SK-MEL-5 (cell line): ENCODE measurements at regions not wholly inside any gene's neighbourhood (a gene's known extent, or its start where the extent isn't known, plus 50 kb on each side); places are given as distances from the start of the nearest gene placed in this dataset.

Source experiments
- DNase-seq: peaks from one replicate; pipeline ENCODE4 v3.0.0-alpha.2; 2016; ENCODE audit warnings: low read depth, low spot score
- in situ Hi-C: cut with HindIII; loops from 2 replicates; pipeline ENCODE4 v1.10.0; 2016; ENCODE audit warnings: low sequenced_read_pairs, high pct_unique_total_duplicates, low pct_unique_long_range_greater_than_20kb

DNA sequence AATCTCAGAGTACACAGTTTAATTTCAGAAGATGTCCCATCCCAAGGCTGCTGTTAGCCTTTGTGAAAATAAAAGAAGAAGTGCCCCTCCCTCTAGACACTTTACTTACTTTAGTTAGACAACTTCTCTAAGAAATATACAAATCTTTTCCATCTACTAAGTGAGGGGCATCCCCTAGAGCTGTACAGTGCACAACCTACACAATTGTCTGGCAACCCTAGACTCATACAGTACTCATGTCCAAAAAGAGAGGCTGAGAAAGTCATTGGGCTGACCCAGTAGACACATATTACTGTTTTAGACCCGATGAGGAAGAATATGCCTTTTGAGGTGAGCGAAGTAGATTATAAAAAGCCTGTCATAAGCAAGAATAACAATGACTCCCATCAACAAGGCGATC lies 297.6 kb downstream of the IDS start:
- no peak for DNase-seq
- in situ Hi-C loops: no loop called here

DNA sequence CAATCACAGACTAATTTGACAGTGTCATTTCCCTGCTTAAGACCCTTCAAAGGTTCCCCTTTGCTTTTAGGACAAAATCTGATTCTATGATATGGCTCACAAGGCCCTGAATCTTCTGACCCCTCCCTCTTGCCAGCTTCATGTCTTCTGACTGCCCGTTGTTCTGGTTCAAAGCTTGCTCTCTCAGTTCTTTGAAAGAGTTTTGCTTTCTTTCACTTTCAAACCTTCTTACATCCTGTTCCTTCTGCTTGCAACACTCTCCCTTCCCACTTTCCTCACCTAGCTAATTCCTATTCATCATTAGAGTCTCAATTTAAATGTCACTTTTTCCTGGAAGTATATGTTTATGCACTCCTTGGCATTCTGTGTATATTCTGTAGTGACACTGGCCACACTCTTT lies 299.2 kb downstream of the IDS start:
- in situ Hi-C loops: no loop called here

DNA sequence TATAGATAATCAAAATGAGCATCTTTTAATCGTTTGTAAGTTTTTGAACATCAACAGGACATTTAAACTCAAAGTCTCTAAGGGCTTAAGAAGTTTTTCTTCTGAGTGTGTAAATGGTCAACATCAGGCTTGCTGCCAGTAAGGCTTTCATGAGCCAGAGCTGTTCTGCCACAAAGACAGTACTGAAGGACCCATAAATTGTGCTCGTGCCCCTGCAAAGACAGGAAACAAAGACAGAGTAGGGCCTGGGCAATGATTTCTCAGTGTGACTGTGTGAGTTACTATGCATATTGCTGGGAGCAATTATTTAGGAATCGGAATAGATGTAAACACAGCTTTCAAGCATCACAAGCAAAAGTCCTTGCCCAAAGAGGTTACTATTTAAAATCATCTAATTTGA lies 300.0 kb downstream of the IDS start:
- no peak for DNase-seq
- in situ Hi-C loops: no loop called here

More for the DNA sequence above, 299.2 kb downstream of the IDS start:
- DNase-seq: no peak

DNA sequence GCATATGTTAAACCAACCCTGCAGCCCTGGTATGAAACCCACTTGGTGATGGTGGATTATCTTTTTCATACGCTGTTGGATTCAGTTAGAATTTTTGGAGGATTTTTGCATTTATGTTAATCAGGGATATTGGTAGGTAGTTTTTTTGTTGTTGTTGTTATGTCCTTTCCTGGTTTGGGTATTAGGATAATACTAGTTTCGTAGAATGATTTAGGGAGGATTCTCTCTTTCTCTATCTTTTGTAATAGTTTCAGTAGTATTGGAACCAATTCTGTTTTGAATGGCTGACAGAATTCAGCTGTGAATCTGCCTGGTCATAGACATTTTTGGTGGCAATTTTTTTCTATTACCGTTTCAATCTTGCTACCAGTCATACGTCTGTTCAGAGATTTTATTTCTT lies 305.4 kb downstream of the IDS start:
- in situ Hi-C loops: no loop called here
- no peak for DNase-seq

DNA sequence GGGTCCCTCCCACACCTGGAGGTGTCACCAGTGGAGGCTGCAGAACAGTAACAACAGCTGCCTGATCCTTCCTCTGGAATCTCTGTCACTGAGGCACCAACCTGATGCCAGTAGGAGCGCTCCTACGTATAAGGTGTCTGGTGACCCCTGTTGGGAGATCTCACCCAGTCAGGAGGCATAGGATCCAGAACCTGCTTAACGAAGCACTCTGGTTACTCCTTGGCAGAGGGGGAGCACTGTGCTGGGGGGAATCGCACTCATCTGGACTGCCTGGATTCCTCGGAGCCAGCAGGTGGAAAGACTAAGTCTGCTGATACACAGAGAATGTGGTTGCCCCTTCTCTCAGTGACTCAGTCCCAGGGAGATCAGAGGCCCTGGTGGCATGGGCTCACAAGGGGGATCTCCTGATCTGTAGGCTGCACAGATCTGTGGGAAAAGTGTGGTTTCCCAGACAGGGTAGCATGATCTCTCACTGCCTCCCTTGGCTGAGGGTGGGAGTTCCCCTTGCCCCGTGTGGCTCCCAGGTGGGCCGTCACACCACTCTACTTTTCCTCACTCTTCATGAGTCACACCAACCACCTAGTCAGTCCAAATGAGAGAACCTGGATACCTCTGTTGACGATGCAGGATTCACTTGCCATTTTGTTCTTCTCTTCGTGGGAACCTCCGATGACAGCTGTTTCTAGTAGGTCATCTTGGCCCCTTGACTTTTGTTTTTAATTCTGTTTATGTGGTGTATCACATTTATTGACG lies 305.9 kb downstream of the IDS start:
- DNase-seq: no peak
- in situ Hi-C loops: no loop called here

DNA sequence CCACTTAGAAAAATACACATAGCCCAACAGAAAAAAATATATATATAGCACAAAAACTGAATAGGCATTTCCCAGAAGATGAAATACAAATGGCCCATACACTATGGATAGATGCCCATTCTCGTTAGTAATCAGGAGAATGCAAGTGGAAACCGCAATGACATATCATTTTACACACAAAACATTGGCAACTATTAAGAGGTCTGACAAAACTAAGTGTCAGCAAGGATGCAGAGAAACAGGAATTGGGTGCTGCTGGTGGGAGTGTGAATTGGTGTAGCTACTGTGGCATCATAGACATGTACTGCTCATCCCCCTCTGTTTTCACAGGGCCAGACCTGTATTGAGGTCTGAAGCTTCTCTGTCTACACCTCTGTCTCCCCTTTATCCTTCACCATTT lies 320.0 kb downstream of the IDS start:
- no peak for DNase-seq
- in situ Hi-C loops: no loop called here

DNA sequence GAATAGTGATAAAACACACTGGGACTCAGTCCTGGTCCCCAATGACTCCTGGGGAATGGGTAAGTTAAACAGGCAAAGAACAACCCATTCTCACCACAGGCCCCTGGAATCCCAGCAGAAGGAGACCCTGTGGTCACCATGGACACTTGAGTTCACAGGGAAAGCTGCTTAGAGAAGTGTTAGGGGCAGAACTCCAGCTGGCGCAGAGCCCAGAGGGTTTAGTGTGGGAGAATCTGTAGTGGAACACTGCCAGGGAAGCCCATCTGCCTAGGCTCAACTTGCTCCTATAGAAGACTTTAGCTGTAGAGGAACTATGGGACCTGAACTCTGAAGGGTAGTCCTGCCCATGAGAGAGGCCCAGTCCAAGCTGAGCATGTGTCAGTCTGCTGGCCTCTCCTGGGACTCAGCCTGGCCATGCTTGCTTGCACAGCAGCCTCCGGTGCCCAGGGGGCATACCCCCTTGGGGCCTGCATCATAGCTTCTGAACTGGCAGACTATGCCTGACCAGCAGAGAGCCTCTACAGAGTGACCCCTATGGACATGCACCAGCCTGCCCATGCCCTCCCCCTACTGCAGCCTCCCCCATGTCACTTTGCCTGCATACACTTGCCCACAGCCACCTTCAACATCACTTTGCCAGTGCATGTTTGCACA lies 343.5 kb downstream of the IDS start:
- DNase-seq: no peak
- in situ Hi-C loops: no loop called here

DNA sequence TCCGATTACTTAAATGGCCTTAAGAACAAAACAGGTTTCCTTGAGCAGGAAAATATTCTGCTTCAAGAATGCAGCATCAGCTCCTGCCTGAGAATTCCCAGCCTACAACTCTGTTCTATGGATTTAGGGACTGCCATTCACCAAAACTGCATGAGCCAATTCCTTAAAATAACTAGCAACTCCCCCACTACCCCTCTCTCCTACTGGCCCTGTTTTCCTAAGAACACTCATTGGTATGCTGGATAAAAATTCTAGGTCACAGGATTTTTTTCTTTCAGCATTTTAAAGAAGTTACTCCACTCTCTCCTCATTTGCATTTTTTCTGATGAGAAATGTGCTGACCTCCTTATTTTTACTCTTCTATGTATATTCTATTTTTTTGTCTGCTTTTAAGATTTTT lies 347.1 kb downstream of the IDS start:
- in situ Hi-C loops: no loop called here
- no peak for DNase-seq

DNA sequence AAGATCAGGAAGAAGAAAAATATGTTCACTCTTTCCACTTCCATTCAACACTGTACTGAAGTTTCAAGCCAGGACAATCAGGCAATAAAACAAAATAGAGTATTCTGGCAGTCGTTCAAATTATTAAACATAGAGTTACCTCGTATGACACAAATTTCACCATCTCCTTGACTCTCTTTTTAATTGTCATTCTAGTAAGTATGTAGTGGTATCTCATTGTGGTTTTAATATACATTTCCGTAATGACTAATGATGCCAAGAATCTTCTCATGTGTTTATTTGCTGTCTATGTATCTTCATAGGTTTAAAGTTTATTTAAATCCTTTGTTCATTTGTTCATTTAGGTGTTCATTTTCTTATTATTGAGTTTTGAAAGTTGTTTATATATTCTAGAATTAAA lies 352.2 kb downstream of the IDS start:
- no peak for DNase-seq
- in situ Hi-C loops: no loop called here

DNA sequence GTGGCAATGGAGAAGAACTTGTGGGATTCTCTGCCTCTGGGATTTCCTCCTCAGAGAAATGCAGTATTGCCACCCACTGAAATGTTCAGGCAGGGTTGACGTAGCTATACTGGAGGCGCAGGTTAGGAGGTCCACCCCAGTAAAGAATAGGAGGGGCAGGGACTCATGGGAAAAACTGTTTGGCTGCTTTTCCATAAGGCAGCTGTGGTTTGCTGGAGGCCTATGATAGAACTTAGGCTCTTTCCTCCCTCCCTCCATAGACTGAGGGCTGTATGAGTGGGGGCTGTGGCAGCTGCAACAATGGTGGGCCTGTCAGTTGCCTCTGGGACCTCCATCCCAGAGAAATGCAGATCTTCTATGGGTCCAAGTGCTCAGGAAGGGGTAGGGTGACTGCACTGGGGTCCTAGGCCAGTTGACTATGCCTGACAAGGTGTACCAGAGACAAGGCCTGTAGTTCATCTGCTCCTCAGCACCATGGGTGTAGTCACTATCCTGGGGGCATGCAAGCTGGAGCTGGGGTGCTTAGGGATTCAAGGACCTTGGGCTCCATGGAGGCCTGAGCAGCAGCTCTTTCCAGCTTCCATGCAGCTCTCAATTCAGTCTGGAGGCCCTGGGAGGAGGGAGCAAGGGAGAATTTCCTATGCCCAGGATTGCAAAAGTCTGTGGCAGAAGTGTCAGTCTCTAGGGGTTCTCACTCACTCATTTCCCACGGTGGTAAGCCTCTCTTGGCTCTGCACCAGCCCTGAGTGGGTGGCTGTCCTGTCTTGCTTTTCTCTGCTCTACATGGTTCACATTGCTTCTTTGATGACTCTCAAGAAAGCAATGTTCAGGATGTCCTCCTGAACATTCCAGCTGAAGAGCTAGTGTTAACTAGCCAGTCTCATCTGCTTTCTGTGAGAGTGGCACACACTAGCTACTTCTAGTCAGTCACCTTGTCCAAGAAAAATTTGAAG lies 353.0 kb downstream of the IDS start:
- in situ Hi-C loops: no loop called here
- no peak for DNase-seq

DNA sequence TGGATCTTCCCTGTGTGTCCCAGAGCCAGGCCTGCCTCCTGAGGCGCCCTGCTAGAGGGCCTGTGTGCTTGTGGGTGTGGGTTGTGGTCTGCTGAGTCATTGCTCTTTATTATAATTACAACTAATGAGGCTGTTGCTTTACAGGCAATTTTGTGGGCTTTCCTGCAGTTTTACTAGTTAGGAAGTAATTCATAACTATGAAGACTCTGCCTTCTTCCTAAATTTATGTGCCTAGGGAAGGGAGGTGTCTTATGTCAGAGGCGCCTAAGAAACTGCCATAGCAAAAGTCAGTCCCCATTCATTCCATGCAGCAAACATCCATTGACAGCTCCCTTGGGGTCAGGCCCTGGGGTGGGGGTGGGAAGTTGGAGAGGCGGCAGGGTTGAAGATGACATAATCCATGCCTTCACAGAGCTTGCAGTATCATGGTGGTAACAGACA lies 359.2 kb downstream of the IDS start:
- in situ Hi-C loops: no loop called here

DNA sequence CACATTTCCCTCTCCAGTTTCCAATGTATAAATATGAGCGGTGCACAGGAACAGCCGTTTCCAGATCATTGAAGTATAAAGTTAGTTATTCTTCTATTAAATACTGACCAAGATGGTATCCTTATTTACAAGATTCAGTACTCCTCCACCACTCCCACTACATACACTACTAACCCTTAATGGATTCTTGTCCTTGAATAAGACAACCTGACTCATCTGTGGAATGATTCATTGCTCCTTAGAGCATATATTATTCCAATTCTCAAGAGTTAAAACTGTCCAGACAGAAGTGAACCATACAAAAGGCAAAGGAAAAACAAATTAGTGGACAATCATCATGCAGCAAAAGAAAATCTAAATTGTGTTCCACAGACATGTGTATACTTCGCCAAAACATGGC lies 373.3 kb downstream of the IDS start:
- in situ Hi-C loops: no loop called here
- DNase-seq: no peak

More for the DNA sequence above, 359.2 kb downstream of the IDS start:
- no peak for DNase-seq

DNA sequence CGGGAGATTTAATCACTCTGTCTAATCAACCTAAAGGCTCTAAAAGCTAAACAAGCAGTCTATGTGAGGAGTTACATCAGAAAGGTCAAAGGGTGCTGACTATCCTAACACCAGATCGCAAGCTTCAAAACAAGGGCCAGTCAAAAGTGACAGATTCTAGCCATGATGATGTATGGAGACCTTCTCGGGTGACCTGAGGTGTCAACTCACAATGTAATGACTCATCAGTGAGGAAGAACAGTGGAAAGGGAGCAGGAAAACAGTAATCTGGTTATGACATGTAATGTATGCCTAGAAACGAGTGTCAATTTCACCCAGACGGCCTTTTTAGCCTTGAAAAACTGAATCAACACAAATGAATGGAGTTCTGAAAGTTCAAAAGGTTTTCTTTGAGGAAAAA lies 375.3 kb downstream of the IDS start:
- in situ Hi-C loops: no loop called here

DNA sequence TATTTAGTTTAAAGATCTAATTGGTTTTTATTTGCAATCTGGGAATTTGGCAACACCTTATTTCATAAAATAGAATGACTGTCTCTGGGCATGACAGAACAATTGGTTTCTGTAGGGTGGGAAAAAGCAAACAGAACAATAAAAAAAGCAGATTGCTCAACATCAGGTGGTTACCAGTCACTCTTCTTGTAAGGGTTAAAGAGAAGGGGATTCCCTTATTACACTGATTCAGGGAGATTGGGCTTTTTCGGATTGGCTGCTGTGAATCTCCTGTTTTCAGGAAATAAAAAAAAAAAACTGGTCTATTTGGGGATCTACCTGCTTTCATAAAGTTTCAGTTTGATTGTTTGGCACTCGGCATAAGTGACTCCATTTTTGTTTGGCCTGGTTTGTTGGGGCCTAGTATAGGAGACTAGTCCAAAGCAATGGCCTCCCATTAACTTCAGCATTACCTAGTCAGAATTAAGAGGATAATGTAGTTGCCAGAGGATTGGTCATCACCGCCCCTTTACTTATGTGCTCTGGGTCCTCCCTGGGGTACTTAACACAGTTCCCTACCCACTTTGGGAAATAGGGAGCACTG lies 380.5 kb downstream of the IDS start:
- no peak for DNase-seq
- in situ Hi-C loops: no loop called here

More for the DNA sequence above, 375.3 kb downstream of the IDS start:
- DNase-seq: no peak

DNA sequence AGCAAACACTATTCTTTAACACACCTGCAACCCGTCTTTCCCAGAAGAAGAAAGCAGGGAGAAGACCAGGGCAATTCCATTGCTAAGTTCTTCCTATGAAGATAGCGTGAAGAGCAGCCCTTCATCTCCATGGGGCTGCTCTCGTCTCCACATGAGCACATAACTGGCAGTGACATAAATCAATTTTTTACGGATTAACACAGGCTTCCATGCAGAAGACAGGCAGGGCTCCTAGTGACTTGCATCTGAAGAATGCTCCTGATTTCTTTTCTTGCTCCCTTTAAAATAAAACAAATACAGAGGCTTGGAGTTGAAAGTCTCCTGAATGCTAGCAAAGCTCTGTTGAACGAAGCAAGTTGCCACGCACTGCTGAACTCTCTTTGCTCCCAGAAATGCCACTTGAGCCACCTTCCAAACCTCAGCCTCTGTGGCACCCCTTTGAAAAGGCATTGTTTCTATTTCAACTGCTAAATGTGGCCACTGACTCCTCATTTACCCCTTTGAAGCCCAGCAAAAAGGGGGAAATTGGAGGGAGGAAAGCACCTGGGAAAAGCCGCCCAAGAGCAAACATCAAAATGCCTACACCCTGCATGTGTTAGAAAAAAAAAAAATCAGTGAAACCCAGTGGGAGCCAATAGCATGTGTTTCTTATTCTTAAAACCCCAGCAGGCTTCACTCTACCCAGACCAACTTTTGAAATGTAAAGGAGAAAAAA lies 383.7 kb downstream of the IDS start:
- no peak for DNase-seq
- in situ Hi-C loops: no loop called here

DNA sequence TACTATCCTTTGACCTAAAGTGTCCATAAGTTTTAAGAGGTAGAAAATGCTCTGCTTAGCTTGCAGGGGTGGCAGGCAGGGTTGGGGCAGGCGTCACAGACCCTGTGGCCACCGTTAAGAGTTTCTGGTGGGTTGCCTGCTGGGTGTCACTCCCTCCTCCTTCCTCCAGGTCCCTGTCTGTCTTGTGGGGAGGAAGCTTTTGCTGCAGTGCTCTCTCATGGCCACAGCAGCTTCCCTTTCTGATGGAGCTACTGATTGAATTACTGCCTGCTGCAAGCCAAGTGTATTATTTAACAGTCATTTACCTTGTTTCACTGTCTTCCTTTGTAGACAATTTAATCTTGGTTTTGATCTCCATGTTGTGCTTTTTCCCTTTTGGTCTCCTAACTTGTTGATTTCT lies 384.6 kb downstream of the IDS start:
- no peak for DNase-seq
- in situ Hi-C loops: no loop called here

DNA sequence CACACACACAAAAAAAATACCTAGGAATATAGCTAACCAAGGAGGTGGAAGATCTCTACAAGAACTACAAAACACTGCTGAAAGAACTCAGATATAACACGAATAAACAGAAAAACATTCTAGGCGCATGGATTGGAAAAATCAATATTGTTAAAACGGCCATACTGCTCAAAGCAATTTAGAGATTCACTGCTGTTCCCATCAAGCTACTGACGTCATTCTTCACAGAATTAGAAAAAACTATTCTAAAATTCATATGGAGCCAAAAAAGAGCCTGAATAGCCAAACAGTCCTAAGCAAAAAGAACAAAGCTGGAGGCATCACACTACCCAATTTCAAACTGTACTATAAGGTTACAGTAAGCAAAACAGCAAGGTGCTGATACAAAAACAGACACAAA lies 390.2 kb downstream of the IDS start:
- in situ Hi-C loops: no loop called here
- DNase-seq: no peak
